ENCODE measurements at regions not wholly inside any gene's neighbourhood (a gene's known extent, or its start where the extent isn't known, plus 50 kb on each side); places are given as distances from the start of the nearest gene placed in this dataset.

- no peaks in the 10 kb centered on the region for H3F3A ChIP-seq (replicated peaks; ENCODE audit: low read depth)
These were observed 170.6 kb upstream of the EPHA3 start for GRCh38 chr3:88936831-88937230.

More at GRCh38 chr3:88936831-88937230, 170.6 kb upstream of the EPHA3 start:
- H3K9me3 Mint-ChIP-seq, result no peaks in the 10 kb centered on the region; the same call in 2 of the 3 replicates
- H3K79me2 ChIP-seq (replicated peaks; ENCODE audit: insufficient read depth), result no peaks in the 10 kb centered on the region
- H3K4me2 ChIP-seq, result no peak overlapping the region
- H3K27ac ChIP-seq (ENCODE audit: low read depth), result no peak overlapping the region
- no peaks in the 10 kb centered on the region for H3K9me2 ChIP-seq (ENCODE audit: insufficient read depth)
- no peaks in the 10 kb centered on the region for H3K27me3 ChIP-seq (ENCODE audit: insufficient read depth)
- no peaks in the 10 kb centered on the region for H3K4me1 ChIP-seq (ENCODE audit: insufficient read depth)
- H3K36me3 ChIP-seq (ENCODE audit: insufficient read depth), result no peaks in the 10 kb centered on the region
- no peak overlapping the region for H2AFZ ChIP-seq
- no peak for TF ChIP-seq ZNF114 (CRISPR knock-in tag; IDR thresholded peaks at IDR 0.05)
- TF ChIP-seq CTCF (conservative IDR thresholded peaks at IDR 0.05; ENCODE audit: low read depth in 2 of 2), result no peak
- TF ChIP-seq JUNB (IDR thresholded peaks at IDR 0.05; ENCODE audit: unreplicated experiment), result no peak
- TF ChIP-seq CREB1 (CRISPR knock-in tag; IDR thresholded peaks at IDR 0.05; ENCODE audit: low read depth), result no peak
- TF ChIP-seq NANOG (IDR thresholded peaks at IDR 0.05; ENCODE audit: borderline replicate concordance), result no peak
- no peak for TF ChIP-seq ZNF462 (CRISPR knock-in tag; IDR thresholded peaks at IDR 0.05)
- TF ChIP-seq REST (IDR thresholded peaks at IDR 0.05; ENCODE audit: unreplicated experiment), result no peak
- no peak for TF ChIP-seq ZNF331 (CRISPR knock-in tag; IDR thresholded peaks at IDR 0.05; ENCODE audit: low read depth)
- TF ChIP-seq ETS1 (IDR thresholded peaks at IDR 0.05), result no peak
- TF ChIP-seq POLR2AphosphoS5 (IDR thresholded peaks at IDR 0.05; ENCODE audit: low read depth), result no peak
- TF ChIP-seq EZH2phosphoT487 (IDR thresholded peaks at IDR 0.05; ENCODE audit: unreplicated experiment), result no peak
- no peak for TF ChIP-seq STAT1 (IDR thresholded peaks at IDR 0.05; ENCODE audit: unreplicated experiment)
- H3K27me3 Mint-ChIP-seq (ENCODE audit: insufficient read depth, low read depth, poor library complexity), result no peaks in the 10 kb centered on the region
- DNase-seq (ENCODE audit: low spot score) (no peak), ATAC-seq (no peak)
- H3K4me3 ChIP-seq, result no peak overlapping the region
- H3K36me3 Mint-ChIP-seq (ENCODE audit: low read depth), result no peaks in the 10 kb centered on the region
- no peaks in the 10 kb centered on the region for H4K20me1 ChIP-seq (replicated peaks; ENCODE audit: insufficient read depth)
- H3K27ac Mint-ChIP-seq, result no peak overlapping the region
- no peaks in the 10 kb centered on the region for H3K4me1 Mint-ChIP-seq
- H3K4me3 Mint-ChIP-seq, result no peak overlapping the region

Data from GM23338 (cell line).